ENCODE measurements at regions not wholly inside any gene's neighbourhood (a gene's known extent, or its start where the extent isn't known, plus 50 kb on each side); places are given as distances from the start of the nearest gene placed in this dataset.

- ChIA-PET CTCF (ENCODE audit: partially characterized antibody) (no interaction called here), POLR2A (ENCODE audit: partially characterized antibody) (no interaction called here)
- Histone ChIP-seq H3K9ac (replicated peaks in 1 of 4; ENCODE audit: extremely low read depth in 1 of 4, low read depth in 3 of 4, low read length in 3 of 4) (no peak overlapping the region), H3K4me3 (ENCODE audit: extremely low read depth in 1 of 4, insufficient read depth in 2 of 4, low read depth in 3 of 4, low read length in 4 of 4) (no peak overlapping the region), H3K23ac (ENCODE audit: insufficient read length) (no peak overlapping the region), H3K27ac (ENCODE audit: low read depth, low read length) (no peak overlapping the region), H3K79me2 (ENCODE audit: control insufficient read depth in 1 of 2, insufficient read depth in 2 of 2, low read length in 2 of 2) (no peaks in the 10 kb centered on the region), H3K4ac (replicated peaks; ENCODE audit: insufficient read length, low read depth, low read length) (no peak overlapping the region), H2BK120ac (replicated peaks; ENCODE audit: low read depth, low read length) (no peak overlapping the region), H3K4me1 (replicated peaks in 1 of 4; ENCODE audit: control insufficient read depth in 3 of 4, insufficient read depth in 4 of 4, low read length in 3 of 4) (no peaks in the 10 kb centered on the region), H3K27me3 (replicated peaks in 1 of 4; ENCODE audit: control insufficient read depth in 3 of 4, extremely low read depth in 1 of 4, insufficient read depth in 3 of 4, low read length in 3 of 4) (no peaks in the 10 kb centered on the region), H3K4me2 (ENCODE audit: insufficient read depth in 1 of 2, low read depth in 2 of 2, low read length in 2 of 2) (no peak overlapping the region), H3K14ac (ENCODE audit: insufficient read length) (no peak overlapping the region), H3K9me3 (ENCODE audit: insufficient read depth in 2 of 2, low read depth in 1 of 2, low read length in 1 of 2) (no peaks in the 10 kb centered on the region), H3K79me1 (ENCODE audit: low read depth, low read length) (no peaks in the 10 kb centered on the region), H2BK12ac (ENCODE audit: low read depth, low read length) (no peak overlapping the region), H4K8ac (ENCODE audit: extremely low read depth, insufficient read depth, low read length) (no peak overlapping the region), H2AK5ac (ENCODE audit: low read depth, low read length) (no peak overlapping the region), H4K91ac (replicated peaks; ENCODE audit: insufficient read length, low read length) (no peak overlapping the region), H2BK20ac (ENCODE audit: low read length) (no peak overlapping the region), H2AFZ (ENCODE audit: low read length) (no peak overlapping the region), H3K23me2 (ENCODE audit: low read depth, low read length) (no peaks in the 10 kb centered on the region), H4K20me1 (replicated peaks in 1 of 2; ENCODE audit: control insufficient read depth in 1 of 2, insufficient read depth in 2 of 2, low read length in 2 of 2) (no peaks in the 10 kb centered on the region), H2BK5ac (ENCODE audit: low read depth, low read length) (no peak overlapping the region), H3K36me3 (ENCODE audit: control insufficient read depth in 2 of 4, insufficient read depth in 4 of 4, low read length in 3 of 4) (no peaks in the 10 kb centered on the region), H2BK15ac (ENCODE audit: low read length) (no peak overlapping the region), H4K5ac (ENCODE audit: insufficient read length, low read depth, low read length) (no peak overlapping the region), H3K18ac (ENCODE audit: extremely low read depth, low read length) (no peak overlapping the region), H3K56ac (replicated peaks; ENCODE audit: insufficient read length, low read depth, low read length) (no peak overlapping the region)
- TF ChIP-seq TBP (IDR thresholded peaks at IDR 0.05; ENCODE audit: low read depth, low read length): no peak
- TF ChIP-seq POLR2AphosphoS5 (IDR thresholded peaks at IDR 0.05; ENCODE audit: low read depth, low read length): no peak
- TF ChIP-seq RNF2 (IDR thresholded peaks at IDR 0.05; ENCODE audit: borderline replicate concordance, low read depth, low read length, missing control alignments, poor library complexity, severe bottlenecking): no peak
- no peak for TF ChIP-seq E2F6 (IDR thresholded peaks at IDR 0.05)
- TF ChIP-seq ZNF274 (IDR thresholded peaks at IDR 0.05; ENCODE audit: borderline replicate concordance, extremely low read depth, low read length): no peak
- TF ChIP-seq SIN3A (conservative IDR thresholded peaks at IDR 0.05 in 1 of 2, IDR thresholded peaks at IDR 0.05 in 1 of 2; ENCODE audit: low read depth in 1 of 2, low read length in 2 of 2): no peak
- no peak for TF ChIP-seq YY1 (IDR thresholded peaks at IDR 0.05; ENCODE audit: low read depth, low read length)
- TF ChIP-seq RAD21 (IDR thresholded peaks at IDR 0.05 in 1 of 2, conservative IDR thresholded peaks at IDR 0.05 in 1 of 2; ENCODE audit: low read depth in 2 of 2, low read length in 2 of 2): no peak
- TF ChIP-seq BRCA1 (IDR thresholded peaks at IDR 0.05; ENCODE audit: low read depth, low read length): no peak
- no peak for TF ChIP-seq TAF7 (optimal IDR thresholded peaks at IDR 0.05; ENCODE audit: borderline replicate concordance, low read depth, low read length)
- no peak for TF ChIP-seq CBX8 (IDR thresholded peaks at IDR 0.05; ENCODE audit: borderline replicate concordance, low read depth, low read length)
- TF ChIP-seq NANOG (IDR thresholded peaks at IDR 0.05; ENCODE audit: insufficient read depth, low read depth, low read length, poor library complexity, severe bottlenecking): no peak
- no peak for TF ChIP-seq POLR2A (IDR thresholded peaks at IDR 0.05; ENCODE audit: control extremely low read depth in 1 of 2, low read depth in 2 of 2, low read length in 2 of 2)
- WGBS, 2 experiments (ENCODE audit: extremely low coverage in 1 of 2, insufficient coverage in 1 of 2, insufficient read length in 1 of 2, insufficient replicate concordance in 2 of 2, low coverage in 1 of 2, low lambda C conversion rate in 2 of 2, missing lambda C conversion rate in 1 of 2): 97% methylated on average over 2 of the region's 2 CpGs; no CpG with 5 or more reads in 1 of the 2 experiments
- FAIRE-seq (no peak), DNase-seq (ENCODE audit: low read depth in 1 of 2, low spot score in 2 of 2) (no peak)
These were observed 369.9 kb upstream of the PCDH7 start for GRCh38 chr4:30350288-30350687.
